ENCODE measurements at regions not wholly inside any gene's neighbourhood (a gene's known extent, or its start where the extent isn't known, plus 50 kb on each side); places are given as distances from the start of the nearest gene placed in this dataset.
A peak's percentile ranks its signal among the peaks of the same experiment; 100 is the strongest.

- in situ Hi-C loops (cut with MboI; ENCODE audit: low pct_ligation_motif_present in 1 of 4, low pct_unique_long_range_greater_than_20kb in 1 of 4, low sequenced_read_pairs in 3 of 4) = no loop called here
- Histone ChIP-seq H3K27me3 (no peaks in the 10 kb centered on the region), H3K27ac (no peak overlapping the region), H3K9me3 (no peaks in the 10 kb centered on the region), H3K36me3 (no peaks in the 10 kb centered on the region), H3K4me3 (no peak overlapping the region), H3K4me1 (no peaks in the 10 kb centered on the region)
- no peak for DNase-seq
- TF ChIP-seq POLR2A (IDR thresholded peaks at IDR 0.05) = no peak
- no peak for TF ChIP-seq POLR2AphosphoS5 (IDR thresholded peaks at IDR 0.05)
- no peak for TF ChIP-seq EP300 (IDR thresholded peaks at IDR 0.05; ENCODE audit: low read depth)
- TF ChIP-seq, protein P1, sequence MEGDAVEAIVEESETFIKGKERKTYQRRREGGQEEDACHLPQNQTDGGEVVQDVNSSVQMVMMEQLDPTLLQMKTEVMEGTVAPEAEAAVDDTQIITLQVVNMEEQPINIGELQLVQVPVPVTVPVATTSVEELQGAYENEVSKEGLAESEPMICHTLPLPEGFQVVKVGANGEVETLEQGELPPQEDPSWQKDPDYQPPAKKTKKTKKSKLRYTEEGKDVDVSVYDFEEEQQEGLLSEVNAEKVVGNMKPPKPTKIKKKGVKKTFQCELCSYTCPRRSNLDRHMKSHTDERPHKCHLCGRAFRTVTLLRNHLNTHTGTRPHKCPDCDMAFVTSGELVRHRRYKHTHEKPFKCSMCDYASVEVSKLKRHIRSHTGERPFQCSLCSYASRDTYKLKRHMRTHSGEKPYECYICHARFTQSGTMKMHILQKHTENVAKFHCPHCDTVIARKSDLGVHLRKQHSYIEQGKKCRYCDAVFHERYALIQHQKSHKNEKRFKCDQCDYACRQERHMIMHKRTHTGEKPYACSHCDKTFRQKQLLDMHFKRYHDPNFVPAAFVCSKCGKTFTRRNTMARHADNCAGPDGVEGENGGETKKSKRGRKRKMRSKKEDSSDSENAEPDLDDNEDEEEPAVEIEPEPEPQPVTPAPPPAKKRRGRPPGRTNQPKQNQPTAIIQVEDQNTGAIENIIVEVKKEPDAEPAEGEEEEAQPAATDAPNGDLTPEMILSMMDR (IDR thresholded peaks at IDR 0.05) = no peak
- intact Hi-C loops (cut with DNase I; ENCODE audit: low total_unique reads) = no loop called here
These were observed 106.6 kb upstream of the TLE4 start for GRCh38 chr9:79465156-79465555.

DNA sequence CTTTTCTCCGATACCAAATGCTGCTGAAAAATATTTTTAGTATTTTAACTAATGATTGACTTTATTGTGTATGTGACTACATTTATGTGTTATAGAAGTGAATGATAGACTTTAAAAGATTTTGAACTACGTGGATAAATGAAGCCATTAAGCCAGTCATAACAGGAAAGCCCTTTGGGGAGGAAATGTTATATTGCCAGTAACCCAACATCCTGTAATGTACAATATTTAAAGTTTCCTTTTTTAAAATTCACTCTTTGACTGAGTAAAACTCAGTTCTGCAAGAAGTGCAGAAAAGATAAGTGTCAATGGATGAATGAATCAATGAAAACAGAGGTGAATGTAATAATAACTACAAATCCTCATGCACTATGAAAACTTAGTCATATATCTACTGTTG lies 102.6 kb upstream of the TLE4 start:
- intact Hi-C loops (cut with DNase I; ENCODE audit: low total_unique reads) = no loop called here
- DNase-seq = no peak
- Histone ChIP-seq H3K36me3 (no peaks in the 10 kb centered on the region), H3K9me3 (no peaks in the 10 kb centered on the region), H3K27ac (no peak overlapping the region), H3K4me3 (no peak overlapping the region), H3K27me3 (no peaks in the 10 kb centered on the region), H3K4me1 (no peaks in the 10 kb centered on the region)
- in situ Hi-C loops (cut with MboI; ENCODE audit: low pct_ligation_motif_present in 1 of 4, low pct_unique_long_range_greater_than_20kb in 1 of 4, low sequenced_read_pairs in 3 of 4) = no loop called here
- no peak for TF ChIP-seq POLR2AphosphoS5 (IDR thresholded peaks at IDR 0.05)
- TF ChIP-seq POLR2A (IDR thresholded peaks at IDR 0.05) = no peak
- TF ChIP-seq EP300 (IDR thresholded peaks at IDR 0.05; ENCODE audit: low read depth) = no peak
- TF ChIP-seq, protein P1 (IDR thresholded peaks at IDR 0.05) = no peak
- 76 to 83% methylated on average over 2 of the region's 2 CpGs for WGBS, 2 donors (ENCODE audit: low coverage in 1 of 2)

GRCh38 chr9:79470954-79471353 lies 100.8 kb upstream of the TLE4 start:
- H3K4me3 ChIP-seq = no peak overlapping the region
- in situ Hi-C loops (cut with MboI; ENCODE audit: low pct_ligation_motif_present in 1 of 4, low pct_unique_long_range_greater_than_20kb in 1 of 4, low sequenced_read_pairs in 3 of 4) = no loop called here
- WGBS, 2 donors (ENCODE audit: low coverage in 1 of 2) = 71 to 93% methylated on average over 2 of the region's 2 CpGs
- intact Hi-C loops (cut with DNase I; ENCODE audit: low total_unique reads) = no loop called here
- no peak for DNase-seq
- TF ChIP-seq, protein P1 (IDR thresholded peaks at IDR 0.05) = no peak
- TF ChIP-seq POLR2A (IDR thresholded peaks at IDR 0.05) = no peak
- no peak for TF ChIP-seq EP300 (IDR thresholded peaks at IDR 0.05; ENCODE audit: low read depth)
- no peak for TF ChIP-seq POLR2AphosphoS5 (IDR thresholded peaks at IDR 0.05)
- H3K4me1 ChIP-seq = no peaks in the 10 kb centered on the region
- H3K27ac ChIP-seq = no peak overlapping the region
- no peaks in the 10 kb centered on the region for H3K27me3 ChIP-seq
- H3K9me3 ChIP-seq = no peaks in the 10 kb centered on the region
- no peaks in the 10 kb centered on the region for H3K36me3 ChIP-seq

- intact Hi-C loops (cut with DNase I; ENCODE audit: low total_unique reads) = no loop called here
- H3K9me3 ChIP-seq = no peaks in the 10 kb centered on the region
- WGBS, 2 donors (ENCODE audit: low coverage in 1 of 2) = 77 to 95% methylated on average over 2 of the region's 2 CpGs
- in situ Hi-C loops (cut with MboI; ENCODE audit: low pct_ligation_motif_present in 1 of 4, low pct_unique_long_range_greater_than_20kb in 1 of 4, low sequenced_read_pairs in 3 of 4) = no loop called here
- DNase-seq = peak; percentile 38
- H3K4me3 ChIP-seq = no peak overlapping the region
- TF ChIP-seq, protein P1 (IDR thresholded peaks at IDR 0.05) = no peak
- TF ChIP-seq POLR2A (IDR thresholded peaks at IDR 0.05) (no peak), POLR2AphosphoS5 (IDR thresholded peaks at IDR 0.05) (no peak), EP300 (IDR thresholded peaks at IDR 0.05; ENCODE audit: low read depth) (no peak)
- H3K4me1 ChIP-seq = peaks cover 0 to 3% (median 0%) of the 10 kb centered on the region in 4 donors
- H3K27ac ChIP-seq = no peak overlapping the region
- no peaks in the 10 kb centered on the region for H3K27me3 ChIP-seq
- H3K36me3 ChIP-seq = no peaks in the 10 kb centered on the region
These were observed 99.9 kb upstream of the TLE4 start for GRCh38 chr9:79471580-79472543.

Data from transverse colon (tissue), 4 donors.